ENCODE measurements at regions not wholly inside any gene's neighbourhood (a gene's known extent, or its start where the extent isn't known, plus 50 kb on each side); places are given as distances from the start of the nearest gene placed in this dataset.

DNA sequence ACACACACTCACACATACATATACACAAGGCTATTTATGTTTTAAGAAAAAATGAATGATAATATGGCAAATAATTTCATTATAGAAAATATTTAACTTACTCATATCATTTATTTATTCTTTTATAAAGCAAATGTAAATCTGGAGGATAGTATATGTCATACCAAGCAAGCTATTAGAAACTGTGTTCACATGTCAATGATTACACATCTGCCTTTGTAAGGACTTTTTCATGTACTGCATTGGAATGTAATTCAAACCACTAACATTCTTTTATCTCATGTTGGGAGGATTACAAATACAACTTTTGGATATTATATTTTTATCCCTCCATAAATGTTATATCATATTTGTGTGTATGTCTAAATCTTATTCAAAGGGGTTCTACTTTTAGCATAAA, 1887.4 kb downstream of the NCAM2 start (continued):
- TF ChIP-seq KDM4A (IDR thresholded peaks at IDR 0.05; ENCODE audit: low read depth, low read length, severe bottlenecking) (no peak), POU5F1 (IDR thresholded peaks at IDR 0.05; ENCODE audit: low read depth, low read length) (no peak), SP4 (IDR thresholded peaks at IDR 0.05; ENCODE audit: low read length) (no peak), EZH2 (IDR thresholded peaks at IDR 0.05; ENCODE audit: low read depth, low read length, severe bottlenecking) (no peak), EP300 (IDR thresholded peaks at IDR 0.05; ENCODE audit: borderline replicate concordance in 1 of 2, low read depth in 2 of 2, low read length in 2 of 2) (no peak), RAD21 (IDR thresholded peaks at IDR 0.05 in 1 of 2, conservative IDR thresholded peaks at IDR 0.05 in 1 of 2; ENCODE audit: low read depth in 2 of 2, low read length in 2 of 2) (no peak)

Data from H1 (cell line).